ENCODE measurements at regions not wholly inside any gene's neighbourhood (a gene's known extent, or its start where the extent isn't known, plus 50 kb on each side); places are given as distances from the start of the nearest gene placed in this dataset.

DNA sequence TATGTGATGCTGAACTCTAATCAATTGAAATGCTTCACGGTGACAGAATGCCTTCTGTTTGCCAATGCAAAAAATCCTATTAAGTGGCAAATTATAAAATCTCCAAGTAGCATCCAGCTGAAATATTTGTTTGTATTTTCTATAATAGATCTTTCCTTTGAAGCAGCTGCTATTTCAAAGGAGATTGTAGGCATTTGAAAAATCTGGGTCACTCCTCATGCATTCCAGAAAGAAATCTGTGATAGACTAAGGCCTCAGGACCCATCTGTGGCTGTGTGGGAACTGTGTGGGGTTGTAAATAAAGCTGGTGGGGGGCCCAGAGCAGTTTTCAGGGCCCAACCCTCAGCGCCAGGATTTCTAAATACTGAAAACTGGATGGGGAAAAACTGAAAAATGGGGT lies 216.9 kb upstream of the ARG1 start:
- TF ChIP-seq CTCF (IDR thresholded peaks at IDR 0.05; ENCODE audit: borderline replicate concordance, control extremely low read depth, extremely low read depth, insufficient read depth, missing control alignments), result no peak
- in situ Hi-C loops (cut with MboI; ENCODE audit: low sequenced_read_pairs, unreplicated experiment), result no loop called here

GRCh38 chr6:131357501-131357900 lies 215.5 kb upstream of the ARG1 start:
- DNase-seq (ENCODE audit: low spot score), result no peak
- TF ChIP-seq CTCF (IDR thresholded peaks at IDR 0.05; ENCODE audit: borderline replicate concordance, control extremely low read depth, extremely low read depth, insufficient read depth, missing control alignments), result no peak
- in situ Hi-C loops (cut with MboI; ENCODE audit: low sequenced_read_pairs, unreplicated experiment), result no loop called here

More for the DNA sequence above, 216.9 kb upstream of the ARG1 start:
- DNase-seq (ENCODE audit: low spot score), result no peak

DNA sequence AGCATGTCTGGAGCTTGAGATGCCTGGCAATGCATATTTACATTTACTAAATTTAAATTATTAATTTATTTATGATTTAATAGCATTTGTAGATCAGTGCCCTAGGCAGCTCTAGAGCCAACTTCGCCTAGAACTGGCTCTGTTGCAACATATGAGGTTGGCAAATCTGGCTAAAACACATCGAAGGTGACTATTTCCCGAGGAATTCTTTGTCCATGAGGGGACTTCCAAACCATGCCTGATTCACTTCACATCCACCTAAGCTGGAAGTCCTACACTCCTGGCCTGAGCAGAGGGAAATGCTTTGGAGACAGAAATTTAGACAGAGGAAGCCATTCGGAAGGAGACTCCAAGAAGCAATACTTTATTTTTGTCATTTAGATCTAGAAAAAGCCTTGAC lies 211.0 kb upstream of the ARG1 start:
- TF ChIP-seq CTCF (IDR thresholded peaks at IDR 0.05; ENCODE audit: borderline replicate concordance, control extremely low read depth, extremely low read depth, insufficient read depth, missing control alignments), result no peak
- in situ Hi-C loops (cut with MboI; ENCODE audit: low sequenced_read_pairs, unreplicated experiment), result no loop called here
- no peak for DNase-seq (ENCODE audit: low spot score)

DNA sequence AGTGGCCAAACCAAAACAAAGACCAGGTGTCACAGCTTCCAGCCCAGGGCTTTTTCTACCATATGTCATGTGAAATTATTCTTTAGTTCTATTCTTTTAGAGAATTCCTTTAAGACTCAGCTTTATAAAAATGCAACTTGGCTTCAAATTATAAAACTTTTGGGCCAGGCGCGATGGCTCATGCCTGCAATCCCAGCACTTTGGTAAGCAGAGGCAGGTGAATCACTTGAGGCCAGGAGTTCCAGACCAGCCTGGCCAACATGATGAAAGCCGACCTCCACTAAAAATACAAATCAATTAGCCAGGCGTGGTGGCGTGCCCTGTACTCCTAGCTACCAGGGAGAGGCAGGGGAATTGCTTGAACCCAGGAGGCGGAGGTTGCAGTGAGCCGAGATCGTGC lies 210.3 kb upstream of the ARG1 start:
- TF ChIP-seq CTCF (IDR thresholded peaks at IDR 0.05; ENCODE audit: borderline replicate concordance, control extremely low read depth, extremely low read depth, insufficient read depth, missing control alignments), result no peak
- no peak for DNase-seq (ENCODE audit: low spot score)
- in situ Hi-C loops (cut with MboI; ENCODE audit: low sequenced_read_pairs, unreplicated experiment), result no loop called here

- DNase-seq (ENCODE audit: low spot score), result no peak
- TF ChIP-seq CTCF (IDR thresholded peaks at IDR 0.05; ENCODE audit: borderline replicate concordance, control extremely low read depth, extremely low read depth, insufficient read depth, missing control alignments), result no peak
- in situ Hi-C loops (cut with MboI; ENCODE audit: low sequenced_read_pairs, unreplicated experiment), result no loop called here
These were observed 208.8 kb upstream of the ARG1 start for GRCh38 chr6:131363947-131364834.

GRCh38 chr6:131366223-131366622 lies 206.8 kb upstream of the ARG1 start:
- in situ Hi-C loops (cut with MboI; ENCODE audit: low sequenced_read_pairs, unreplicated experiment), result no loop called here
- DNase-seq (ENCODE audit: low spot score), result no peak
- TF ChIP-seq CTCF (IDR thresholded peaks at IDR 0.05; ENCODE audit: borderline replicate concordance, control extremely low read depth, extremely low read depth, insufficient read depth, missing control alignments), result no peak
